ENCODE measurements at regions not wholly inside any gene's neighbourhood (a gene's known extent, or its start where the extent isn't known, plus 50 kb on each side); places are given as distances from the start of the nearest gene placed in this dataset.

GRCh38 chr1:218525031-218525430 is 179.9 kb downstream of the TGFB2 start:
- TF ChIP-seq CTCF (IDR thresholded peaks at IDR 0.05; ENCODE audit: insufficient read depth, low read length, poor library complexity, severe bottlenecking), result no peak
- TF ChIP-seq EZH2phosphoT487 (conservative IDR thresholded peaks at IDR 0.05; ENCODE audit: low read length), result no peak
- Histone ChIP-seq H3K27me3 (ENCODE audit: low read length) (no peaks in the 10 kb centered on the region), H3K79me2 (ENCODE audit: insufficient read depth, low read length) (no peaks in the 10 kb centered on the region), H3K9ac (ENCODE audit: low read length) (no peak overlapping the region), H3K4me2 (ENCODE audit: low read depth, low read length, poor library complexity, severe bottlenecking) (no peak overlapping the region), H2AFZ (ENCODE audit: low read depth, low read length, severe bottlenecking) (no peak overlapping the region), H3K9me3 (ENCODE audit: insufficient read depth, low read length) (no peaks in the 10 kb centered on the region), H4K20me1 (ENCODE audit: low read depth, low read length) (no peaks in the 10 kb centered on the region), H3K4me3 (ENCODE audit: insufficient read depth, low read length, poor library complexity, severe bottlenecking) (no peak overlapping the region), H3K27ac (ENCODE audit: low read depth, low read length) (no peak overlapping the region), H3K36me3 (ENCODE audit: low read length) (no peaks in the 10 kb centered on the region), H3K9me2 (replicated peaks; ENCODE audit: insufficient read depth, low read length) (no peaks in the 10 kb centered on the region), H3F3A (ENCODE audit: insufficient read depth) (no peaks in the 10 kb centered on the region)

GRCh38 chr1:218525451-218526197 is 180.5 kb downstream of the TGFB2 start:
- H3K4me3 ChIP-seq (ENCODE audit: insufficient read depth, low read length, poor library complexity, severe bottlenecking), result no peak overlapping the region
- H4K20me1 ChIP-seq (ENCODE audit: low read depth, low read length), result no peaks in the 10 kb centered on the region
- H3F3A ChIP-seq (ENCODE audit: insufficient read depth), result no peaks in the 10 kb centered on the region
- no peak overlapping the region for H3K9ac ChIP-seq (ENCODE audit: low read length)
- no peaks in the 10 kb centered on the region for H3K27me3 ChIP-seq (ENCODE audit: low read length)
- H3K9me2 ChIP-seq (replicated peaks; ENCODE audit: insufficient read depth, low read length), result no peaks in the 10 kb centered on the region
- TF ChIP-seq EZH2phosphoT487 (conservative IDR thresholded peaks at IDR 0.05; ENCODE audit: low read length) (no peak), CTCF (IDR thresholded peaks at IDR 0.05; ENCODE audit: insufficient read depth, low read length, poor library complexity, severe bottlenecking) (no peak)
- no peak overlapping the region for H3K27ac ChIP-seq (ENCODE audit: low read depth, low read length)
- H3K36me3 ChIP-seq (ENCODE audit: low read length), result no peaks in the 10 kb centered on the region
- no peak overlapping the region for H3K4me2 ChIP-seq (ENCODE audit: low read depth, low read length, poor library complexity, severe bottlenecking)
- H3K9me3 ChIP-seq (ENCODE audit: insufficient read depth, low read length), result no peaks in the 10 kb centered on the region
- no peaks in the 10 kb centered on the region for H3K79me2 ChIP-seq (ENCODE audit: insufficient read depth, low read length)
- no peak overlapping the region for H2AFZ ChIP-seq (ENCODE audit: low read depth, low read length, severe bottlenecking)

GRCh38 chr1:218526198-218526580 is 181.1 kb downstream of the TGFB2 start:
- no peak overlapping the region for H3K9ac ChIP-seq (ENCODE audit: low read length)
- TF ChIP-seq CTCF (IDR thresholded peaks at IDR 0.05; ENCODE audit: insufficient read depth, low read length, poor library complexity, severe bottlenecking) (no peak), EZH2phosphoT487 (conservative IDR thresholded peaks at IDR 0.05; ENCODE audit: low read length) (no peak)
- no peaks in the 10 kb centered on the region for H3K9me3 ChIP-seq (ENCODE audit: insufficient read depth, low read length)
- H4K20me1 ChIP-seq (ENCODE audit: low read depth, low read length), result no peaks in the 10 kb centered on the region
- H3K79me2 ChIP-seq (ENCODE audit: insufficient read depth, low read length), result no peaks in the 10 kb centered on the region
- no peak overlapping the region for H3K4me2 ChIP-seq (ENCODE audit: low read depth, low read length, poor library complexity, severe bottlenecking)
- no peak overlapping the region for H2AFZ ChIP-seq (ENCODE audit: low read depth, low read length, severe bottlenecking)
- H3K27me3 ChIP-seq (ENCODE audit: low read length), result no peaks in the 10 kb centered on the region
- no peaks in the 10 kb centered on the region for H3F3A ChIP-seq (ENCODE audit: insufficient read depth)
- no peak overlapping the region for H3K27ac ChIP-seq (ENCODE audit: low read depth, low read length)
- H3K9me2 ChIP-seq (replicated peaks; ENCODE audit: insufficient read depth, low read length), result no peaks in the 10 kb centered on the region
- H3K36me3 ChIP-seq (ENCODE audit: low read length), result no peaks in the 10 kb centered on the region
- H3K4me3 ChIP-seq (ENCODE audit: insufficient read depth, low read length, poor library complexity, severe bottlenecking), result no peak overlapping the region
